ENCODE measurements at regions not wholly inside any gene's neighbourhood (a gene's known extent, or its start where the extent isn't known, plus 50 kb on each side); places are given as distances from the start of the nearest gene placed in this dataset.

- in situ Hi-C loops (cut with MboI) (no loop called here), intact Hi-C loops (cut with micrococcal nuclease) (no loop called here)
- Histone ChIP-seq H3K36me3 (ENCODE audit: control insufficient read depth, insufficient read depth, low read length) (no peaks in the 10 kb centered on the region), H3K9me3 (replicated peaks; ENCODE audit: control insufficient read depth, insufficient read depth, low read depth, low read length) (no peaks in the 10 kb centered on the region), H3K9me1 (ENCODE audit: control insufficient read depth, insufficient read depth, low read length) (no peaks in the 10 kb centered on the region), H3K27me3 (ENCODE audit: control insufficient read depth in 2 of 2, insufficient read depth in 2 of 2, low read length in 2 of 2) (no peaks in the 10 kb centered on the region), H3K9ac (ENCODE audit: insufficient read depth in 1 of 2, low read depth in 2 of 2, low read length in 2 of 2) (no peak overlapping the region), H4K20me1 (replicated peaks; ENCODE audit: control insufficient read depth, insufficient read depth, low read length) (no peaks in the 10 kb centered on the region), H2AFZ (ENCODE audit: low read depth, low read length) (no peak overlapping the region), H3K4me2 (ENCODE audit: insufficient read depth, low read length) (no peak overlapping the region), H3K4me3 (no peak overlapping the region), H3K27ac (ENCODE audit: extremely low read depth, low read depth, low read length) (no peak overlapping the region), H3K79me2 (ENCODE audit: control insufficient read depth, insufficient read depth, low read length) (no peaks in the 10 kb centered on the region), H3K4me1 (replicated peaks in 1 of 2; ENCODE audit: control insufficient read depth in 2 of 2, insufficient read depth in 2 of 2, low read length in 2 of 2) (no peaks in the 10 kb centered on the region)
- ChIA-PET POLR2A (interaction anchor here (0.7 kb wide), 1 partner anchor 536 kb away, joined by 3 read pairs; no protein-coding TSS in a partner anchor), CTCF (ENCODE audit: low intra/inter-chr PET ratio) (no interaction called here)
- no peak for TF ChIP-seq FOS (IDR thresholded peaks at IDR 0.05; ENCODE audit: extremely low read depth, insufficient read length)
- TF ChIP-seq PRMT5 (CRISPR knock-in tag; IDR thresholded peaks at IDR 0.05), result no peak
- TF ChIP-seq RAD51 (IDR thresholded peaks at IDR 0.05; ENCODE audit: borderline replicate concordance, low read depth), result no peak
- TF ChIP-seq ILK (tag; IDR thresholded peaks at IDR 0.05; ENCODE audit: borderline replicate concordance, low read depth), result no peak
- no peak for TF ChIP-seq ZNF184 (CRISPR knock-in tag; IDR thresholded peaks at IDR 0.05)
- TF ChIP-seq ASH1L (IDR thresholded peaks at IDR 0.05; ENCODE audit: borderline replicate concordance, low read depth, partially characterized antibody), result no peak
- no peak for TF ChIP-seq MBD2 (IDR thresholded peaks at IDR 0.05; ENCODE audit: borderline replicate concordance, low read depth)
- TF ChIP-seq ARID3A (IDR thresholded peaks at IDR 0.05; ENCODE audit: borderline replicate concordance, low read depth, low read length), result no peak
- TF ChIP-seq MTA2 (IDR thresholded peaks at IDR 0.05; ENCODE audit: low read depth), result no peak
- TF ChIP-seq THAP7 (CRISPR knock-in tag; IDR thresholded peaks at IDR 0.05), result no peak
- TF ChIP-seq CBX3 (IDR thresholded peaks at IDR 0.05; ENCODE audit: borderline replicate concordance in 1 of 2, low read length in 2 of 2), result no peak
- no peak for TF ChIP-seq RNF219 (CRISPR knock-in tag; IDR thresholded peaks at IDR 0.05)
- no peak for TF ChIP-seq ZNF280B (CRISPR knock-in tag; IDR thresholded peaks at IDR 0.05)
- no peak for TF ChIP-seq ZNF77 (CRISPR knock-in tag; IDR thresholded peaks at IDR 0.05)
- no peak for TF ChIP-seq ARID2 (IDR thresholded peaks at IDR 0.05)
- TF ChIP-seq E2F5 (CRISPR knock-in tag; IDR thresholded peaks at IDR 0.05), result no peak
- no peak for TF ChIP-seq CBFA2T2 (conservative IDR thresholded peaks at IDR 0.05)
- no peak for TF ChIP-seq U2AF2 (optimal IDR thresholded peaks at IDR 0.05; ENCODE audit: low read depth, low read length)
- no TSS peak for BruUV-seq (replicated peaks)
- FAIRE-seq, result no peak
- WGBS (ENCODE audit: insufficient coverage, low coverage, missing lambda C conversion rate), result 0% methylated on average over 2 of the region's 2 CpGs
- no peak for ATAC-seq
- DNase-seq (ENCODE audit: extremely low read depth in 1 of 4, low spot score in 3 of 4), result no peak
Measured at GRCh38 chr2:7800031-7800430, 881.8 kb upstream of the ID2 start.

Measured in K562 (cell line).